Fibroblast of the conjunctiva (primary cell): ENCODE measurements at regions not wholly inside any gene's neighbourhood (a gene's known extent, or its start where the extent isn't known, plus 50 kb on each side); places are given as distances from the start of the nearest gene placed in this dataset.

Source experiments
- DNase-seq: peaks from one replicate; pipeline ENCODE4 v3.0.0-alpha.2; 2010; ENCODE audit warnings: low read depth

GRCh38 chr12:115639648-115640012 is 637.9 kb downstream of the MED13L start:
- no peak for DNase-seq

- no peak for DNase-seq
Measured at GRCh38 chr12:115638733-115639647, 638.5 kb downstream of the MED13L start.

GRCh38 chr12:115636546-115636945 is 640.9 kb downstream of the MED13L start:
- no peak for DNase-seq

- no peak for DNase-seq
Measured at GRCh38 chr12:115632308-115632707, 645.2 kb downstream of the MED13L start.

GRCh38 chr12:115630136-115630535 is 647.4 kb downstream of the MED13L start:
- no peak for DNase-seq

GRCh38 chr12:115626210-115626609 is 651.3 kb downstream of the MED13L start:
- DNase-seq: no peak

- DNase-seq: no peak
Measured at GRCh38 chr12:115623764-115624334, 653.6 kb downstream of the MED13L start.

GRCh38 chr12:115623275-115623674 is 654.2 kb downstream of the MED13L start:
- no peak for DNase-seq

- no peak for DNase-seq
Measured at GRCh38 chr12:115620816-115621215, 656.7 kb downstream of the MED13L start.

GRCh38 chr12:115619889-115620288 is 657.6 kb downstream of the MED13L start:
- DNase-seq: no peak

GRCh38 chr12:115619061-115619460 is 658.4 kb downstream of the MED13L start:
- DNase-seq: no peak

GRCh38 chr12:115618105-115618504 is 659.4 kb downstream of the MED13L start:
- DNase-seq: no peak

- no peak for DNase-seq
Measured at GRCh38 chr12:115617391-115617790, 660.1 kb downstream of the MED13L start.

- DNase-seq: no peak
Measured at GRCh38 chr12:115611477-115611876, 666.0 kb downstream of the MED13L start.

GRCh38 chr12:115609347-115609746 is 668.1 kb downstream of the MED13L start:
- peak; percentile 20 for DNase-seq

GRCh38 chr12:115606040-115606439 is 671.5 kb downstream of the MED13L start:
- no peak for DNase-seq

GRCh38 chr12:115598871-115599811 is 678.4 kb downstream of the MED13L start:
- DNase-seq: no peak

- peak; percentile 46 for DNase-seq
Measured at GRCh38 chr12:115597157-115597712, 680.3 kb downstream of the MED13L start.

GRCh38 chr12:115588131-115588530 is 689.4 kb downstream of the MED13L start:
- no peak for DNase-seq

GRCh38 chr12:115584156-115584555 is 693.3 kb downstream of the MED13L start:
- no peak for DNase-seq

GRCh38 chr12:115583591-115583990 is 693.9 kb downstream of the MED13L start:
- no peak for DNase-seq

GRCh38 chr12:115577401-115577800 is 700.1 kb downstream of the MED13L start:
- DNase-seq: no peak
